Sciatic nerve (tissue), 2 donors: ENCODE measurements at regions not wholly inside any gene's neighbourhood (a gene's known extent, or its start where the extent isn't known, plus 50 kb on each side); places are given as distances from the start of the nearest gene placed in this dataset.

ENCODE experiments used
- ATAC-seq: fragments of 200-7000 bp; cut with Tn5 transposase; one replicate; pipeline ENCODE4 v1.9.1; 2020; ENCODE audit warnings: mild to moderate bottlenecking, moderate library complexity
- DNase-seq: peaks from one replicate; pipeline ENCODE4 v3.0.0-alpha.2; 2020; ENCODE audit warnings: low spot score
- intact Hi-C: fragments of 100-400 bp; cut with DNase I; formaldehyde crosslinking; loops from one replicate; pipeline ENCODE4 v1.14.2; 2022
- donor health status: DM: no; HTN: no; CAD: no.
- donor health status: DM: no; HTN: no; CAD: no.

DNA sequence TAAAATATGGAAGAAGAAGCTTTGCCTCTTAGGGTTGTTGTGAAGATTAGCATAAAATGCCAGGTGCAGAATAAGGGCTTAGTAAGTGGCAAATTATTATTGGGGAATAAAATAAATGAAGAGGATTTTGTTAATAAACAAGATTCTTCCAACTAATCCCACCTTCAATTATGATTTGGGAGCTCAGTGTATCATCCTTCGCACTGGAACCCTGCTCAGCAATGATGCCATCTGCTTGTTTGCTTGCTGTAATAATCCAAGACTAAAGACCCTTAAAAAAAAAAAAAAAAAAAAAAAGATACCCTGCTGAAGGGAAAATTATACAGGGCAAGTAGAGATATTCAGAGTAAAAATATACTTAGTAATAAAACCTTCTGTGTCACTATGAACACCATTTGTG is 62.0 kb upstream of the RREB1 start:
- no peak for DNase-seq

GRCh38 chr6:7047128-7047527 is 60.6 kb upstream of the RREB1 start:
- DNase-seq (no peak), ATAC-seq (no peak)
- intact Hi-C loops = no loop called here

More for the DNA sequence above, 62.0 kb upstream of the RREB1 start:
- intact Hi-C loops = no loop called here
- ATAC-seq = no peak

GRCh38 chr6:7047966-7048365 is 59.8 kb upstream of the RREB1 start:
- intact Hi-C loops = no loop called here
- DNase-seq (no peak), ATAC-seq (no peak)

GRCh38 chr6:7048894-7049293 is 58.9 kb upstream of the RREB1 start:
- ATAC-seq = no peak
- intact Hi-C loops = no loop called here
- no peak for DNase-seq

GRCh38 chr6:7050004-7050403 is 57.8 kb upstream of the RREB1 start:
- no peak for ATAC-seq
- intact Hi-C loops = no loop called here
- no peak for DNase-seq

DNA sequence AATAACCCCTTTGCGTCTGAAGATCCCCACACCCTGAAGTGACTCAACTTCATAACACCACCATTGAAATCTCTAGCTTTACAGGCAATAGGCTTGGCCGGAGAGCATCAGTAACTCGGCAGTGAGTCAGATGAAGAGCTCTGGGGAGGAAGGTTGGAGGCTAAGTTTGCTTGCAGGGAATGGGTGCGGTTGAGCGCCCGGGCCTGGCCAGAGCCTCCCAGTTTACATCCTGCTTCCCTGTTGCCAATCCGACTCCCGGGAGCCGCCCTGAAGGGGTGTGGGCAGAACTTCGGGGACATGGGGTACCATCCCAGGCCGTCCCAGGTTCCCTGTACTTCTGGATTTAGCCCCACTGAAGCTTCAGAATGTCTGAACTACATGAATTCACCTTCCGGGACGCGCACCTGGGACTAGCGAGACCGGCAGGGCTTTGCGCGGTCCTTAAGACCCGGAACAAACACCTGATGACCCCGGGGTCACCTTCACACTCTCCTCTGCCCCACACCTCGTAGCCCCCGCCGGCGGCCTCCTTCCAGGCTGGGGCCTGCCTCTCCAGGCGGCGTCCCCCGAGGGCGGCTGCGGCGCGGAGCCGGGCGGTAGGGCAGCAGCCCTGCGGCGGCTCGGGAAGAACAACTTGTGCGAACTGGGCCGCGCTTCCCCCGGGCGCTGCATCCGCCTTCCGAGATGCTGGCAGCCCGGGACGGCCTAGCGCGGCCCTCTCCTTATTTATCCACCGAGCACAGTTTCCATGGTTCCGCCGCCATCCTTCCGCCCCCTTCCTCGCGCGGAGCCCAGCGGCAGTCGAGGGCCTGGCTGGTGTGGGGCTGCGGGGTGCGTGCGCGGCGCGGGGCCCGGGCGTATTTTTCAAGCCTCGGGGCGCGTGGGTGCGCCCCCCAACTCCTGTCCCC is 56.6 kb upstream of the RREB1 start:
- ATAC-seq = peak; percentile 57
- peak; percentile 65 for DNase-seq
- intact Hi-C loops = no loop called here

DNA sequence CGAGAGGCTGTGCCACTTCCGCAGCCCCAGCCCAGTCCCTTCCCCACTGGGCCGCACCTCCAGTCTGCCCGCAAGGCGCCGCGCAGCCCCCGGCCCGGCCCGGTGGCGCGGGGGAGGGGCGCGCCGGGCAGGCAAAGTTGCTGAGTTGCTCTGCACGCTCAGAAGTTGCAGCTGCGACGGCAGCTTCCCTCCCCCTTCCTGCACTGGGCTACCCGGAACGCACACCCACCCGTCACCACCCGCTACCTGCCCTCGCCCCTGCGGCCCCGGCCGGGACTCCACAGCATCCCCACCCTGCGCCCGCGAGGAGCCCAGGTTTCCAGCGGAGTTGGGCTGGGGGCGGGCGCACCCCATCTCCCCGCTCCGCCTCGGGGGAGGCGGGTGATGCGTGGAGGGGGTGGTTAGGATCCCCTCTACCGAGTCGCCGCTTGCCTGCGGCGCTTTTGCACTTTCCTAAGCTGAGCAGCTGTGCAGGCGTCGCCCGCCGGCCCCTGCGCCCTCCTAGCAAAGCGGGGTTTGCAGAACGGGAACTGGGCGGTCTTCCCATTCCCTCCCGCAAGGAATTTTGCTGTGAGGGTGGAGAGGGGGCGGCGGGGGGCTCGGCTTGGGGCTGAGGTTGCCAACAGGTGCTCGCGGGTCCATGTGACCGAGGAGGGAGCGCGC is 55.9 kb upstream of the RREB1 start:
- intact Hi-C loops = no loop called here
- DNase-seq (peak; percentile 70), ATAC-seq (peak; percentile 50)

DNA sequence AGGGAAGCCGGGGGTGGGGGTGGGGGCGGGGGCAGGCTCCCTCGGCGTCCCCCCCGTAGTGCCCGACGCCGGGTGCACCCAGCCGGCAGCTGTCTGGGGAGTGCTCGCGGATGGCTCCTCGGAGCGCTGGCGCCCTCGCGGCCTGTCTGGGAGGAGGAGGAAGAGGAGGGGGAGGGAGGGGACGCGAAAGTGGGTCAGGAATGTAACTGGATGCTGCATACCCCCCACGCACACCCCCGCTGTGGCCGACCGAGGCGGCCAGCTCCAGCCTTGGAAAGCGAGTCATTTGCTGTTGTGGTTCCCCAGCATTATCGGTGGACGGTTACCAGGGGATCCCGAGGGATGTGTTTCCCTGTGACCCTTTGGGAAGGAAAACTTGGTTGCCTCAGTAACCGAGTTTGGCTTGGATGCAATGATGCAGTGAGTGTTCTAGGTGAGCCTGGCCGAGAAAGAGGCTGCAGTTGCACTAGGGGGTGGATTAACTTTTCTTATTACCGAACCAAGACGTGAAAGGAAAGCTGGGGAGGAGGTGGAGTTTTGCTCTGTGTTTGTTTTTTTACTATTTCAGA is 55.2 kb upstream of the RREB1 start:
- DNase-seq = peak; percentile 61
- ATAC-seq = peak; percentile 76
- intact Hi-C loops = no loop called here

DNA sequence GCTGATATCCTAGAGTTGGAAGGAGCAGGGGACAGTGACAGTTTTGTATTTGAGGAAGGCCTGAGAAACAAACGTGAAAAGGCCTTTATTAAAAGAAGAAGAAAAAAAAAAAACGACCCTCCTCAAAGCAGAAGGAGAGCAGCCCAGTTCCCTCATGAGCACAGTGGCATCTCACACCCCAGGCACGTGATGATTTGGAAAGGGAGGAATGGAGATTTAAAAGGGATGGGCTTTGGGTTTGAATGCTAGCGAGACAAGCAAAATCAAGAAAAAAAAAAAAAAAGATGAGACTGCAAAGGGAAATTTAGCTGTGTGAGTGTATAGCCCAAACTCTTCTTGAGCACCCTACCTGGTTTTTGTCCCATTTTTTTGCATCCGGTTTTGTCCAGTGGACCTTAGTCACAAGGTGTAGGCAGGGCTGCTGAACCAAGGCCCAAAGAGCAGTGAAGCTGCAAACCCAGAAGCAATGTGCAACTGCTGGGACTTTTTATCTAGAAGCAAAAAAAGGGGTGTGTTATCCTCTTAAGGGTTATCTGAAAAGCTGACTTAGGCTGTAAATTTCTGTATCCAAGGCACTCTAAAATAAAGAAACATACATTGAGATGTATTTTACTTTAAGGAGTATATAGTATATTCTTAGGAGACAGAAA is 54.5 kb upstream of the RREB1 start:
- intact Hi-C loops = no loop called here
- ATAC-seq (peak; percentile 11), DNase-seq (no peak)
